C4-2B (cell line): ENCODE measurements at regions not wholly inside any gene's neighbourhood (a gene's known extent, or its start where the extent isn't known, plus 50 kb on each side); places are given as distances from the start of the nearest gene placed in this dataset.

Source experiments
- CTCF ChIP-seq: fragments of 450-650 bp; conservative IDR thresholded peaks from 2 replicates; pipeline ENCODE4 v1.5.1; 2017; ENCODE audit warnings: mild to moderate bottlenecking
- ZFX ChIP-seq: fragments of 450-650 bp; IDR thresholded peaks from 2 replicates; pipeline ENCODE4 v1.6.1; 2017

DNA sequence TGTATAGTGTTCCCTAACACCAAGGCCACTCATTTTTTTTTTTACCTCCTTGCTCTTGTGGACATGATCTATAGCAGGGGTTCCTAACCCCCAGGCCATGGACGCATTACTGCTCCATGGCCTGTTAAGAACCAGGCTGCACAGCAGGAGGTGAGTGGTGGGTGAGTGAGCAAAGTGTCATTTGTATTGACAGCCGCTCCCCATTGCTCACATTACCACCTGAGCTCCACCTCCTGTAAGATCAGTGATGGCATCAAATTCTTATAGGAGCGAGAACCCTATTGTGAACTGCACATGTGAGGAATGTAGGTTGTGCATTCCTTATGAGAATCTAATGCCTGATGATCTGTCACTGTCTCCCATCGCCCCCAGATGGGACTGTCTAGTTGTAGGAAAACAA is 342.0 kb downstream of the SOX9 start:
- TF ChIP-seq CTCF, result no peak
- no peak for TF ChIP-seq ZFX
